Lung (tissue), 11 donors: ENCODE measurements at regions not wholly inside any gene's neighbourhood (a gene's known extent, or its start where the extent isn't known, plus 50 kb on each side); places are given as distances from the start of the nearest gene placed in this dataset.

ENCODE experiments used
- ATAC-seq: fragments of 200-7000 bp; cut with Tn5 transposase; one replicate; pipeline ENCODE4 v1.9.1; 2020; ENCODE audit warnings: moderate number of reproducible peaks; ENCODE audit not compliant: insufficient read depth, low FRiP score
- DNase-seq, 3 donors: peaks; one replicate each; pipeline ENCODE4 v3.0.0-alpha.2; 2013 to 2017
- H3K27ac ChIP-seq, 2 donors: one replicate each; pipeline ENCODE4 v1.5.1; 2013; ENCODE audit warnings: mild to moderate bottlenecking in 2 of 2, moderate library complexity in 2 of 2, control low read depth in 1 of 2, inconsistent platforms in 1 of 2, low read depth in 1 of 2, low read length in 1 of 2
- H3K27me3 ChIP-seq, 3 donors: one replicate each; pipeline ENCODE4 v1.5.1; 2013; ENCODE audit warnings: low read length in 2 of 3; ENCODE audit not compliant: control insufficient read depth in 3 of 3, insufficient read depth in 3 of 3
- H3K36me3 ChIP-seq, 4 donors: one replicate each; pipeline ENCODE4 v1.5.1; 2013; ENCODE audit warnings: low read length in 4 of 4, mild to moderate bottlenecking in 1 of 4, moderate library complexity in 1 of 4; ENCODE audit not compliant: control insufficient read depth in 4 of 4, insufficient read depth in 4 of 4
- H3K4me1 ChIP-seq, 5 donors: one replicate each; pipeline ENCODE4 v1.5.1; 2013; ENCODE audit warnings: low read length in 5 of 5, mild to moderate bottlenecking in 2 of 5, moderate library complexity in 1 of 5; ENCODE audit not compliant: control insufficient read depth in 5 of 5, insufficient read depth in 5 of 5
- H3K4me3 ChIP-seq: one replicate; pipeline ENCODE4 v1.5.1; 2013; ENCODE audit warnings: mild to moderate bottlenecking, control low read depth, moderate library complexity
- H3K9ac ChIP-seq, 2 donors: one replicate each; pipeline ENCODE4 v1.5.1; 2013; ENCODE audit warnings: low read length in 2 of 2, control low read depth in 1 of 2; ENCODE audit not compliant: insufficient read depth in 1 of 2
- H3K9me3 ChIP-seq, 4 donors: one replicate each; pipeline ENCODE4 v1.5.1; 2013; ENCODE audit warnings: low read length in 3 of 4, mild to moderate bottlenecking in 1 of 4, moderate library complexity in 1 of 4; ENCODE audit not compliant: control insufficient read depth in 4 of 4, insufficient read depth in 3 of 4
- CTCF ChIP-seq: IDR thresholded peaks from 2 replicates; pipeline ENCODE4 v1.5.1; 2012; ENCODE audit warnings: mild to moderate bottlenecking; ENCODE audit errors: control extremely low read depth, extremely low read depth
- WGBS, 2 donors: extraction: QIAGEN DNeasy Blood & Tissue Kit; methylation state at CpG; one replicate each; pipeline ENCODE4 v1.1.7; 2013; 5-methylcytosine and 5-hydroxymethylcytosine counted together
- donor health status: control.
- donor health status: control.
- donor health status: Bipolar disorder and iron deficiency.
- donor health status: healthy.
- donor health status: DM: yes; HTN: yes; CAD: no.

DNA sequence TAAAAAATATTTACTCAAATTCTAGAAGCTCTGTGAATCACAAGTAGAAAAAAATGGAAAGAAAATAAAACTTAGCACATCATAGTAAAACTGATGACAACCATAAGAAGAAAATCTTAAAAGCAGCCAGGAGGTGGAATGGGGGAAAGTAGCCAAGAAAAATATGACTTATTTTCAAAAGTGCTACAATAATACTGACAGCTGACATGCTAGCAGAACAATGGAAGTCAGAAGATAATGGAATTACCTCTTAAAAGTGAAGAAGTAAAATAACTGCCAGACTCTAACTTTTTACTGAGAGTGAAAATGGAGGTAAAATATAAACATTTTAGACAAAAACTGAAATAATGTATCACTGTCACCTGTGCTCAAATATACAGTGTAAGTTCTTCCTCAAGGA lies 532.2 kb upstream of the SGCD start:
- TF ChIP-seq CTCF, result no peak
- no peak overlapping the region for H3K9ac ChIP-seq
- peaks cover 0 to 12% (median 4%) of the 10 kb centered on the region in 4 donors for H3K9me3 ChIP-seq
- DNase-seq (peak in 1 of 3 donors; percentile 2), ATAC-seq (no peak)
- no peaks in the 10 kb centered on the region for H3K27me3 ChIP-seq
- no peaks in the 10 kb centered on the region for H3K36me3 ChIP-seq
- H3K4me1 ChIP-seq, result no peaks in the 10 kb centered on the region
- H3K4me3 ChIP-seq, result no peak overlapping the region
- H3K27ac ChIP-seq, result no peak overlapping the region

DNA sequence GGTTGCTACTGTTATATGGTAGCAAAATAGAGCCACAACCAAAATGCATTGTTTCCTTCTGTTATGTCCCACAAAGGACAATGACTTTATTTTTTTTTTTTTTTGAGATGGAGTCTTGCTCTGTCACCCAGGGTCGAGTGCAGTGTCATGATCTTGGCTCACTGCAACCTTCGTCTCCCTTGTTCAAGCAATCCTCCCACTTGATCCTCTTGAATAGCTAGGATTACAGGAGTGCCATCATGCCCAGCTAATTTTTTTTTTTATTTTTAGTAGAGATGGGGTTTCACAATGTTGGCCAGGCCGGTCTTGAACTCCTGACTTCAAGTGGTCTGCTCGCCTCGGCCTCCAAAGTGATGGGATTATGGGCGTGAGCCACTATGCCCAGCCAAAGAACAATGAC lies 527.7 kb upstream of the SGCD start:
- H3K4me3 ChIP-seq, result no peak overlapping the region
- no peak overlapping the region for H3K9ac ChIP-seq
- H3K4me1 ChIP-seq, result no peaks in the 10 kb centered on the region
- DNase-seq, result no peak
- H3K9me3 ChIP-seq, result peaks cover 0 to 8% (median 3%) of the 10 kb centered on the region in 4 donors
- ATAC-seq, result no peak
- WGBS, 2 donors, result 79 to 85% methylated on average over 6 of the region's 6 CpGs
- no peaks in the 10 kb centered on the region for H3K36me3 ChIP-seq
- no peak overlapping the region for H3K27ac ChIP-seq
- TF ChIP-seq CTCF, result no peak
- no peaks in the 10 kb centered on the region for H3K27me3 ChIP-seq

DNA sequence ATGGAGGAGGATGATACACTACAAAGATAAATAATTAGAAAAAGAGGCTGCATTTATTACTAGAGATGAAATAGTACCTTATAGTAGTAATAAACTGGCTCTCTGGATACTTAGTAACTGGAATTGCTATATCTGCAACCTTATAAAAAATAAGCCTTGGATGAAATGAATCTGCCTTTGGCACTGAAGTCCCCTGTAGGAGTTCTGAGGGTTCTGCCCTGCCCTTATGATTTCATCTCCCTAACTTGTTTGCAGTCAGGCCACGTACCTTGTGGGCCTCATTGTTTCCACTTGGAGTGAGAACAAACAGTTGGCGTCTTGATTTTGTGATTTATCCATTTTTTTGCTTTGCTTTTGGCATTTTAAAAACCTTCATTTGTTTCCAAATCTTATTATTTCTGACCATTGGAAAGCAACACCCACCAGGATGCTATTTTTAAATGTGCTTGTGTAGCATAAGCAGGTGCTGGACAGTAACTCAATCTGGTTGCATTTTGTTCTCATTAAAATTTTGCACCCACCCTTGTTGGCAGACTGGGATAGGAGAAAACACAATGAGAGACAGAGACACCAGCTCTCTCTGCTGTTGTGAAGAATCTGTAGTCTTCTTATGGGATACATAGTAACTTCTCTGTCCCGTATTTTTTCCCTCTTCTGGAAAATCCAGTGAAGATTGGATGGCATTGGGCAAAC lies 518.9 kb upstream of the SGCD start:
- DNase-seq (no peak), ATAC-seq (no peak)
- no peaks in the 10 kb centered on the region for H3K4me1 ChIP-seq
- no peaks in the 10 kb centered on the region for H3K9me3 ChIP-seq
- no peak overlapping the region for H3K4me3 ChIP-seq
- H3K9ac ChIP-seq, result no peak overlapping the region
- no peak overlapping the region for H3K27ac ChIP-seq
- H3K36me3 ChIP-seq, result no peaks in the 10 kb centered on the region
- WGBS, 2 donors, result 84 to 86% methylated on average over 3 of the region's 3 CpGs
- no peak for TF ChIP-seq CTCF
- no peaks in the 10 kb centered on the region for H3K27me3 ChIP-seq

DNA sequence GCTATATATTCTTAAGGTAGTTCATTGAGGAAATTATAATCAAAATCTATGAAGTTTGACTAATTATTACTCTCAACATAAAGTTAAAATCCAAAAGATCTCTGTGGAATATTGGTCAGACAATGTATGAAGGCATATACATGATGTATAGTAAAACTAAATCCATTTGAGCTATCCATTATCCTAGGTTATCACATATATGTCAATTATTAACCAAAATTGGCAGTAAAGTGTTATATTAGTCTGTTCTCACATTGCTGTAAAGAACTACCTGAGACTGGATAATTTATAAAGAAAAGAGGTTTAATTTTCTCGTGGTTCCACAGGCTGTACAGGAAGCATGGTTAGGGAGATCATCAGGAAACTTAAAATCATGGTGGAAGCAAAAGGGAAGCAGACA lies 511.7 kb upstream of the SGCD start:
- Histone ChIP-seq H3K4me3 (no peak overlapping the region), H3K9ac (no peak overlapping the region), H3K36me3 (no peaks in the 10 kb centered on the region), H3K4me1 (peaks cover 0 to 3% (median 0%) of the 10 kb centered on the region in 5 donors), H3K27ac (no peak overlapping the region), H3K27me3 (no peaks in the 10 kb centered on the region), H3K9me3 (peaks cover 0 to 2% (median 0%) of the 10 kb centered on the region in 4 donors)
- ATAC-seq, result no peak
- WGBS, 2 donors, result 23 to 34% methylated on average over 1 of the region's 1 CpG
- TF ChIP-seq CTCF, result no peak
- no peak for DNase-seq
